H1 (cell line): ENCODE measurements at regions not wholly inside any gene's neighbourhood (a gene's known extent, or its start where the extent isn't known, plus 50 kb on each side); places are given as distances from the start of the nearest gene placed in this dataset.

Experiments used
- CTCF ChIP-seq, 3 experiments: IDR thresholded peaks; 1 replicate in 2 of 3; 2 replicates in 1 of 3; pipeline versions ENCODE4 v1.5.1 to v1.6.1; 2011; ENCODE audit warnings: low read length in 3 of 3, mild to moderate bottlenecking in 3 of 3, inconsistent platforms in 2 of 3, low read depth in 1 of 3, moderate library complexity in 1 of 3; ENCODE audit not compliant: insufficient read depth in 1 of 3; ENCODE audit errors: control extremely low read depth in 1 of 3
- HDAC2 ChIP-seq, 2 experiments: fragments of 300-600 bp in 1 of 2; sonication (generic) in 1 of 2; IDR thresholded peaks; 2 replicates each; pipeline ENCODE4 v1.6.1; 2011 to 2012; ENCODE audit warnings: low read depth in 2 of 2, low read length in 2 of 2, mild to moderate bottlenecking in 2 of 2, moderate library complexity in 2 of 2, borderline replicate concordance in 1 of 2, inconsistent platforms in 1 of 2

GRCh38 chr2:9771101-9771449 is 72.2 kb upstream of the TAF1B start:
- TF ChIP-seq HDAC2 (IDR thresholded peaks at IDR 0.05; ENCODE audit: borderline replicate concordance in 1 of 2, low read depth in 2 of 2, low read length in 2 of 2) = no peak
- TF ChIP-seq CTCF (IDR thresholded peaks at IDR 0.05; ENCODE audit: control extremely low read depth in 1 of 3, insufficient read depth in 1 of 3, low read depth in 1 of 3, low read length in 3 of 3) = no peak
